Stomach (tissue), 4 donors: ENCODE measurements at regions not wholly inside any gene's neighbourhood (a gene's known extent, or its start where the extent isn't known, plus 50 kb on each side); places are given as distances from the start of the nearest gene placed in this dataset.

Experiments used
- CTCF ChIP-seq, 7 experiments: fragments of 450-650 bp in 4 of 7; fragments of 200-600 bp in 3 of 7; sonication (generic) in 3 of 7; IDR thresholded peaks; one replicate each; pipeline ENCODE4 v1.5.1; 2016 to 2019; ENCODE audit warnings: antibody characterized with exemption in 7 of 7, control low read depth in 2 of 7, mild to moderate bottlenecking in 1 of 7
- EP300 ChIP-seq: sonication (generic); formaldehyde crosslinking; IDR thresholded peaks from one replicate; pipeline ENCODE4 v1.6.1; 2017; ENCODE audit warnings: antibody characterized with exemption
- POLR2AphosphoS5 ChIP-seq, 3 donors: sonication (generic); formaldehyde crosslinking; IDR thresholded peaks; one replicate each; pipeline ENCODE4 v1.6.1; 2016; ENCODE audit warnings: antibody characterized with exemption in 3 of 3

GRCh38 chr6:120395784-120396183, 938.5 kb downstream of the TBC1D32 start:
- TF ChIP-seq CTCF (IDR thresholded peaks at IDR 0.05) (no peak), POLR2AphosphoS5 (IDR thresholded peaks at IDR 0.05) (no peak), EP300 (no peak)
